ENCODE measurements at regions not wholly inside any gene's neighbourhood (a gene's known extent, or its start where the extent isn't known, plus 50 kb on each side); places are given as distances from the start of the nearest gene placed in this dataset.
"Not testable (repeated sequence)": the region's sequence is repeated elsewhere in the genome, so short reads cannot be mapped to it uniquely, and the experiment has no call there.

- Histone ChIP-seq H3K9me3 (no peaks in the 10 kb centered on the region), H3K4me3 (no peak overlapping the region), H3K27me3 (no peaks in the 10 kb centered on the region), H3K36me3 (no peaks in the 10 kb centered on the region)
- DNase-seq = peak; percentile 91
Measured at GRCh38 chr10:78212060-78212785, 178.6 kb downstream of the RPS24 start.

- Histone ChIP-seq H3K4me3 (no peak overlapping the region), H3K36me3 (no peaks in the 10 kb centered on the region), H3K27me3 (no peaks in the 10 kb centered on the region), H3K9me3 (no peaks in the 10 kb centered on the region)
- no peak for DNase-seq
Measured at GRCh38 chr10:78212786-78213175, 179.1 kb downstream of the RPS24 start.

GRCh38 chr10:78214955-78215354 is 181.3 kb downstream of the RPS24 start:
- H3K9me3 ChIP-seq = no peaks in the 10 kb centered on the region
- no peak for DNase-seq
- no peak overlapping the region for H3K4me3 ChIP-seq
- H3K27me3 ChIP-seq = no peaks in the 10 kb centered on the region
- no peaks in the 10 kb centered on the region for H3K36me3 ChIP-seq

- no peaks in the 10 kb centered on the region for H3K9me3 ChIP-seq
- H3K27me3 ChIP-seq = no peaks in the 10 kb centered on the region
- H3K36me3 ChIP-seq = no peaks in the 10 kb centered on the region
- no peak for DNase-seq
- no peak overlapping the region for H3K4me3 ChIP-seq
Measured at GRCh38 chr10:78215645-78216044, 182.0 kb downstream of the RPS24 start.

GRCh38 chr10:78217336-78217735 is 183.7 kb downstream of the RPS24 start:
- DNase-seq = no peak
- Histone ChIP-seq H3K36me3 (no peaks in the 10 kb centered on the region), H3K4me3 (no peak overlapping the region), H3K27me3 (no peaks in the 10 kb centered on the region), H3K9me3 (no peaks in the 10 kb centered on the region)

GRCh38 chr10:78218798-78219490 is 185.3 kb downstream of the RPS24 start:
- Histone ChIP-seq H3K4me3 (no peak overlapping the region), H3K27me3 (no peaks in the 10 kb centered on the region), H3K36me3 (no peaks in the 10 kb centered on the region), H3K9me3 (no peaks in the 10 kb centered on the region)
- DNase-seq = no peak

GRCh38 chr10:78219568-78219967 is 185.9 kb downstream of the RPS24 start:
- not testable (repeated sequence) for H3K4me3 ChIP-seq, H3K9me3 ChIP-seq, H3K27me3 ChIP-seq, H3K36me3 ChIP-seq, DNase-seq

- Histone ChIP-seq H3K4me3 (no peak overlapping the region), H3K9me3 (no peaks in the 10 kb centered on the region), H3K27me3 (no peaks in the 10 kb centered on the region), H3K36me3 (no peaks in the 10 kb centered on the region)
- no peak for DNase-seq
Measured at GRCh38 chr10:78220781-78221180, 187.1 kb downstream of the RPS24 start.

- no peak for DNase-seq
- H3K27me3 ChIP-seq = no peaks in the 10 kb centered on the region
- no peak overlapping the region for H3K4me3 ChIP-seq
- H3K9me3 ChIP-seq = no peaks in the 10 kb centered on the region
- H3K36me3 ChIP-seq = no peaks in the 10 kb centered on the region
Measured at GRCh38 chr10:78222096-78222790, 188.6 kb downstream of the RPS24 start.

GRCh38 chr10:78223088-78223487 is 189.4 kb downstream of the RPS24 start:
- H3K9me3 ChIP-seq = no peaks in the 10 kb centered on the region
- no peaks in the 10 kb centered on the region for H3K27me3 ChIP-seq
- no peaks in the 10 kb centered on the region for H3K36me3 ChIP-seq
- DNase-seq = no peak
- no peak overlapping the region for H3K4me3 ChIP-seq

GRCh38 chr10:78224602-78225001 is 190.9 kb downstream of the RPS24 start:
- DNase-seq = peak; percentile 86
- no peaks in the 10 kb centered on the region for H3K36me3 ChIP-seq
- no peaks in the 10 kb centered on the region for H3K27me3 ChIP-seq
- no peaks in the 10 kb centered on the region for H3K9me3 ChIP-seq
- H3K4me3 ChIP-seq = no peak overlapping the region

GRCh38 chr10:78225594-78225993 is 191.9 kb downstream of the RPS24 start:
- Histone ChIP-seq H3K27me3 (no peaks in the 10 kb centered on the region), H3K9me3 (no peaks in the 10 kb centered on the region), H3K4me3 (no peak overlapping the region), H3K36me3 (no peaks in the 10 kb centered on the region)
- no peak for DNase-seq

GRCh38 chr10:78229489-78229888 is 195.8 kb downstream of the RPS24 start:
- no peaks in the 10 kb centered on the region for H3K27me3 ChIP-seq
- H3K4me3 ChIP-seq = no peak overlapping the region
- no peaks in the 10 kb centered on the region for H3K36me3 ChIP-seq
- no peak for DNase-seq
- no peaks in the 10 kb centered on the region for H3K9me3 ChIP-seq

- Histone ChIP-seq H3K27me3 (no peaks in the 10 kb centered on the region), H3K9me3 (no peaks in the 10 kb centered on the region), H3K4me3 (no peak overlapping the region), H3K36me3 (no peaks in the 10 kb centered on the region)
- no peak for DNase-seq
Measured at GRCh38 chr10:78229950-78230675, 196.4 kb downstream of the RPS24 start.

GRCh38 chr10:78231327-78231726 is 197.7 kb downstream of the RPS24 start:
- Histone ChIP-seq H3K36me3 (no peaks in the 10 kb centered on the region), H3K9me3 (no peaks in the 10 kb centered on the region), H3K4me3 (no peak overlapping the region), H3K27me3 (no peaks in the 10 kb centered on the region)
- DNase-seq = no peak

GRCh38 chr10:78231939-78232338 is 198.3 kb downstream of the RPS24 start:
- H3K27me3 ChIP-seq = no peaks in the 10 kb centered on the region
- DNase-seq = no peak
- no peaks in the 10 kb centered on the region for H3K36me3 ChIP-seq
- no peak overlapping the region for H3K4me3 ChIP-seq
- no peaks in the 10 kb centered on the region for H3K9me3 ChIP-seq

GRCh38 chr10:78236416-78237015 is 202.9 kb downstream of the RPS24 start:
- no peak for DNase-seq
- Histone ChIP-seq H3K36me3 (no peaks in the 10 kb centered on the region), H3K9me3 (no peaks in the 10 kb centered on the region), H3K27me3 (no peaks in the 10 kb centered on the region), H3K4me3 (no peak overlapping the region)
